GM21619 (cell line): ENCODE measurements at regions not wholly inside any gene's neighbourhood (a gene's known extent, or its start where the extent isn't known, plus 50 kb on each side); places are given as distances from the start of the nearest gene placed in this dataset.
"Not testable (repeated sequence)": the region's sequence is repeated elsewhere in the genome, so short reads cannot be mapped to it uniquely, and the experiment has no call there.

ENCODE experiments used
- ATAC-seq: cut with Tn5 transposase; IDR thresholded peaks from one replicate; pipeline ENCODE4 v1.9.1; 2021; ENCODE audit not compliant: unreplicated experiment

DNA sequence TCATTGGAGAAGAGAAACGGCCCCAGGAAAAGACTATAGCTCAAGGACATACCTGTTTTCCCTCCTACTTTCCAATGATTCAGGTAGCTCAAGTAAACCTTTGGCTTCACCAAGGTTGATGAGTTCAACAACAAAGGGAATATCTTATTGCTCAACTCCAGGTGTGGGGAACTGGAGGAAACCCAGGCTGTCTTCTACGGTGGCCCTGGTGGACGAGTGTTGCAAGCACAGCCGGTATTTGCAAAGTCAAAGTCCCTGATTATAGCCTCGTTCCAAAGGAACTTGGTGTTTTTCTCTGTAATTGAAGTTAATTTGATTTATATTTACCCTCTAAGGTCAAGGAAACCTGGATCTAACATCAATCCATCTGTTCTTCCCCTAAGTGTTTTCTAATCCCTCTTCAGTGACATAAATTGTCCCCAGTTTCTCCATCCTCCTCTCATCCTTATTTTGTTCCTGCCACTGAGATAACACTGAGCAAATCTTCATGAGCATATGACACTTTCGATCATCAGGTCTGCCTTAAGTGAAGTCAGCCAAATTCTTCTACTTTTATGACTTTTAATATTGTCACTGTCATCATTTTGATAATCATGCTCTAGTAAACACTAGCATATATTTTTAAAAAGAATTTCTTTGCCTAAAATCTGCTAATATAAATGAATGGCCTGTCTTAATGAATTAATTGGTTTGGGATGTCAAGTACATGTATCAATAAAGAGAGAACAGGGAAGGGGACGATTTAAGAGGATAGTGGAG, 174.6 kb upstream of the TBX3 start:
- ATAC-seq = no peak

DNA sequence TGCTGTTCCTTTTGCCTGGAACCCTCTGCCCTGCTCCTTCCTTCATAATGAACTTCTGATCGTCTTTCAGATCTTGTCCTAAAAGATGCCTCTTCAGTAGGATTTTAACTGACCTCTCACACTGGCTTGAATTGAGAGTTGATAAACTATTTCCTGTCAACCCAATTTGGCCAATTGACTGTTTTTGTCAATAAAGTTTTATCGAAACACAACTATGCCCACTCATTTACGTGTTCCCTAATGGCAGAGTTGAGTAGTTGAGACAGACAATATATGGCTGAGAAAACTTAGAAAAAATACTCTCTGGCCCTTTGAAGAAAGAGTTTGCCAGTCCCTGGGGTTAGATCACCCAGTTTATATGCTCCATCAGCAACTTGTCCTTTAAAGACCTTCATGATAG, 171.7 kb upstream of the TBX3 start:
- no peak for ATAC-seq

DNA sequence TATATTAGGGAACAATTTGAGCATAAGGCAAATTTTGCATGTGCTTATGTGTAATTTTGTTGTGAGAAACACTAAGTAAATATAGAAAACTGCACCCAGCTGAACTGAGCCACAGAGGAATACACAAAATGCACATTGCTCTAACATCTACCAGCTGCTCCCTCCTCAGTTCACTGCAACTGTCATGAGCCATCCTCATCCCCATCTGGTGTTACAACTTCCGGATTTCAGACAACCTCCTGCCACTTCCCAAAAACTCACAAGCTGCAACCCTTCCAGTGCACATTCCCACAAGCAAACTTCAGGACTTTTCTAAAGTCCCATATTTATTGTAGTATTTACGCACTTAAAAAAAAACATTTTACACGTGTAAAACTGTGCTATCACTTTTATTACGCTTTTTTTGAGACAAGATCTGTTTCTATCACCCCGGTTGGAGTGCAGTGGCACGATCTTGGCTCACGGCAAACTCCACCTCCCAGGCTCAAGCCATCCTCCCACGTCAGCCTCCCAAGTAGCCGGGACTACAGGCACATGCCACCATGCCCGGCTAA, 169.1 kb upstream of the TBX3 start:
- ATAC-seq = no peak

DNA sequence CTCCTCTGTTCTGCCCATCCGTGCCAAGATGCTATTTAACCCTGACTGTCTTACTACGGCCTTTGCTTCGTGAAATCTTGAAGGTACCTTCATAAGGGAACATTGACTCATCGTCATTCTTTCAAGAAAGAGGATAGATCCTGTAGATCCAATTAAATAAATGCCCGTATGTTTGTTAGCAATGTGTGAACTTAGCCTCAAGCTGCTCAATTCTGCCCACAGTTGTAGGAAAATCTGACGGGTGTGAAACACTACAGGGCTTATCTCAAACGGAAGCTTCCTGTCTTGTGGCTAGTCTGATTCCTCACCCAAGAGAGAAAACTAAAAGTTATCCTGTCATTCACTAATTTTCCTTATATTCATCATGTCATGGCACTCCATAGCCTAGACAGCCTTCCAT, 168.0 kb upstream of the TBX3 start:
- ATAC-seq = no peak

DNA sequence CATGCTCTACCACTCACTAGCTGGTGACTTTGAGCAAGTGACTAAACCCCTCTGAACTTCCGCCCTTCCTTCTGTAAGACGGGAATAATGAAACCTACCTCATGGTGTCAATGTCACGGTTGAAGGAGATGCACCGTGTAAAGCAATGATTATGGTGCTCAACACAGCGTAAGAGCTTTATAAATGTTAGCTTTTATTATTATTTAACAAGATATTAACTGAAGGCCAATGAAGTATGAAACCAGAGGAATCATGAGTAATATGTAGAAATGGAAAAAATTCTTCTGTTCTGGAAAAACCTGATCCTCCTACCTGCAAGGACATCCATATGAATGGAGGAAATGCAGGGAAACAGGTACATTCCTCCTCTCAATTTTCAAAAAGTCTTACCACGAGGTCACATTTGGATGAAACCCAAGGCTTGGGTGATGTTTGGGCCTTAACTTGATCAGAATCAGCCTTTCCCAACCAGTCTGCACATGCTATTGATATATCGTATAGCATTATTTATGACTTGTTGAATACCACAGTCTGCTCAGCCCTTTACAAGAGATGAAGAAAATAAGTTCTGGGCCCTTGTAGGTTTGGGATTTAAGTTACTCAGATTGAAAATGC, 166.8 kb upstream of the TBX3 start:
- no peak for ATAC-seq

DNA sequence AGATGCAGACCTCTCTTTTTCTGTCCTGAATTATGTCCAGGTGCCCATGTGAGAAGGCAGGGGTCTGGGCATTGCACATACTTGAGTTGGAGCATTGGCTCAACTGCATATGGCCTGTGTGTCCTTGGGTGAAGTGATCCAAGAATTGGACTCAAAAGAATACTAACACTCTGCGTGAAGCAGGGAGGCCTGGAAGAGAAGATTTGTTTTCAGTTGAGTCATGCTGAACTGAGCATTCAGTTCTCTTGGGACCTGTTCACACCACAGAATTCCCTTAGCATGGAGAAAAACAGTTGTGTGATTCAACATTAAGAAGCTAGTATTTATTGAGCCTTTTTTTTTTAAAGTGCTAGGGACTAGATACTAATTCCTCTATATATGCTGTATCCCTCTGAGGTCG, 164.7 kb upstream of the TBX3 start:
- ATAC-seq = no peak

DNA sequence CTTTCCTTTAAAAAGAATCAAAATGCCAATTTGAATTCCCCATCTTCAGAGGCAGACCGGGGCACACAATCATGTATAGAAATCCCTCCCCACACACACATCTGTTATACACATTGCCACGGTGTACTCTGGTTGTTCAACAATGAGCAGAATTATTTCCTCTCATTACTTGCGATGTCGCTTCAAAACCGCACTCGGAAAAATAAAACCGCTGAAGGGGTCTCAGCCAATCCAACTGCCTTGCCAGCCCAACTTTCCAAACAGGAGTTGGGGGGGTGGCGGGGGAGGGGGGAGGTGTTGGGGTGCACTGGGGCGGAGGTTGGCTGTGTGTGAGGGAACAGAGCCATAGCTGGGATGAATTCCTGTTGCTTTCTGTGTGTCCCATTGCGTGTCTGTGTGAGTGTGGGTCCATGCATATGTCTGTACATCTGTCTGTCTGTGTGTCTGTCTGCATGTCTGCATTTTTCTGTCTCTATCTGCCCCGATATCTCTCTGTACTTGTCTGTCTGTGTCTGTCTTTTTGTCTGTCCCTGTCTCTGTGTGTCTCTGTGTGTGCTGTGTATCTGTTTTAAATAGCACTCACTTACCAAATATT, 163.6 kb upstream of the TBX3 start:
- ATAC-seq = no peak

DNA sequence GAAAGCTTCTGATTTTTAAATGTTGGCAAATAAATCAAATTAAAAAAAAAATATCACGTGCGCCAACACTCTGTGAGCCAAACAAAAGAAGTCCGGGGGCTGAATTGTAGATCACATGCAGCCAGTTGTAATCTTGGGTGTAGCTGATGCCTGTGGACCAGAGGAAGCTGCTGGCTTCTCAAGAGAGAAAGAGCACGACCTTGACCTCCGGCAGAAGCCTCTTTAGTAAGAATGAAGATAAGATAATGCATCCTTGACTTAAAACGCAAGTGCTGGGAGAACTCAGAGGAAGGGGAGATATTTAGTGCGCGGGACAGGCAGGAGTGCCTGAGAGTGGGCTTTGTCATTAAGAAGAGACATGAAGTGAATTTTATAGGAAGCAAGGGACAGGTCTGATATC, 162.8 kb upstream of the TBX3 start:
- no peak for ATAC-seq

DNA sequence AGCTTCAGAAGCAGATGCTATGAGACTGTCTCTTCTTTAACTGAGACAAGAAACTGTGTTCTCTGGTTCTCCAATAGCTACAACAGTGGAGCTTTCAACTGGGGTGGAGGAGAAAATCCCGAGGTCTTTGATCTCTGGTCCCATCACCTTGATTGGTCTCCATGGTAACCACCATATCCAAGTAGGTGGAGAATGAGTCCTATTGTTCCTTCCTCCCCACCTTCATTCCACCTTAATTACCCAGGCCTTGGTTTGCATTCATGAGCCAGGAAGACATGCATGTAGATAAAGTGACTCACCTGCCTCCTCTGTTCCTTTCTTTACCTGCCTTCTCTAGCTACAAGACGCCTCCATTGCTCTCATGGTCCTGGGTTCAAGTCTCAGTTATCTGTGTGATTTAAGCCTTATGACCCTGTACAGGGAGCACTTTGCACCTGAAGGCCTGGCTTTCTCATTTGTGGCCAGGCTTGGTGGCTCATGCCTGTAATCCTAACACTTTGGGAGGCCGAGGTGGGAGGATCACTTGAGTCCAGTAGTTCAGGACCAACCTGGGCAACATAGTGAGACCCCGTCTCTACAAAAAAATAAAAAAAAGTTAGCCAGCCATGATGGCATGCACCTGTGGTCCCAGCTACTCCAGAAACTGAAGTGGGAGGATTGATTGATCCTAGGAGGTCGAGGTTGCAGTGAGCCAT, 157.7 kb upstream of the TBX3 start:
- no peak for ATAC-seq

DNA sequence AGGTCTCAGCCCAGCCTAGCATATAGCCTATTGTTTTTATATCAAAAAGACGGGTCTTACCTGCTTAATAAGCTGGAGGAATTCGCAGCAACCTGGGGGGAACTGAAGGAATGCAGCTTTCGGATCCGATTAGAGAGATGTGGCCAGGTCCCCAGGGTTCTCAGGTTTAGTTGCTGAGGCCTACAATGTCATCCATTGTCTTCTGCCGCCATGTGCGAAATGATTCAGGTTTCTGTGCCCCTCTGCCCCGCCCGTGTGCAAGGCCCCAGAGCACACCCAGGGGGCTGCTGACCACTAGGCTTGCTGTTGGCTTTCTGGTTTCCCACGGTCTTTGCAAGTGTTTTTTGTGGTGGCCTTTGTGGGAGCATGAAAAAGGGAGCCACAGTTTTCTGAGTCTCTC, 154.5 kb upstream of the TBX3 start:
- ATAC-seq = no peak

DNA sequence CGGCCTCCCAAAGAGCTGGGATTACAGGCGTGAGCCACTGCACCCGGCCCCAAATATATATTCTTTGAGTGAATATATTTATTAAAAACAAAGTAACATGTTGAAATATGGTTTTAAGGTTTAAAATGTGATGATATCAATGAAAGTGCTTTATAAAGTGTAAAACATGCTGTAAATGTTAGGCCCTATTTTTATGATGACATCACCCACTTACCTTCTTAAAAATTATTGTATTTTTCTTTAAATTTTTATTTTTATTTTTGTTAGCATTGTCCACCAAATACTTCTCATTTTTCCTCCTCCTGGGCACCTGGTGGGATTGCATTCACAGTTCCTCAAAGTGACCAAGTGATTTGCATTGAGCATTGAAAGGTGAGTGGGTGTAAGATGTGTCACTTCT, 152.6 kb upstream of the TBX3 start:
- ATAC-seq = no peak

DNA sequence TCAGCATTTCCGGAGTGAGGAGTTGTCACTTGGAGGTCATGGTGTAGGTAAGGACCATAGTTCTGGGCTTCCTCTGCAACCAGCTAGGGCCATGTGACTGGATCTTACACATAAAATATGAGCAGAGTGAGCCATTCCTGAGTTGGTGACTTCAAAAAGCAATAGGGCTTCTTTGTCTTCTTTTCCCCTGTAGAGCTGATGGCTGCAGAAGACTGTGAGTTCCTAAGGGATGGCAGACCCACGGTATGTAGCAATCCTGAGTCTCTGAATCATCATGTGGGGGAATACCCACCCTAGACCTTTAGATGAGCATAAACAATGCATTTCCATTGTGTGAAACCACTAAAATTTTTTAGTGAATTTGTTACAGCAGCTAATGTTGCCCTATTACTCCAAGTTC, 151.1 kb upstream of the TBX3 start:
- no peak for ATAC-seq

DNA sequence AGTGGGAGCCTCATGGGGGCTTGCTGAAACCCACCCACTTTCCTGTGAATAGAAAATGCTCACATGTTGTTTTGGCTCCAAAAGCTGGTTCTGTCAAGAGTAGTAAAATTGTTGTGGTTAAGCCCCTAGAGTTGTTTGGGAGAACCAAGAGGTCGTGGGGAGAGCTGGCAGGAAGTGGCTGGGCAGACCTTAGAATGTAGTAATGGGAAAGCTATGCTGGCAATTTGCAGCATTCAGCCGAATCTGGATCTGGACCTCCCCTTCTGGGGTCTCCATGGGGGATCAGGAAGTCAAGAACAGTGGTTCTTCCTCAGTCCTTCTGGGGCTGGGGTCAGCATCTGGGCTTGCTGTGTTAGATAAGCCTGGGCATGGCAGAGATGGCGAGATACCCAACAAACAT, 150.6 kb upstream of the TBX3 start:
- ATAC-seq = no peak

DNA sequence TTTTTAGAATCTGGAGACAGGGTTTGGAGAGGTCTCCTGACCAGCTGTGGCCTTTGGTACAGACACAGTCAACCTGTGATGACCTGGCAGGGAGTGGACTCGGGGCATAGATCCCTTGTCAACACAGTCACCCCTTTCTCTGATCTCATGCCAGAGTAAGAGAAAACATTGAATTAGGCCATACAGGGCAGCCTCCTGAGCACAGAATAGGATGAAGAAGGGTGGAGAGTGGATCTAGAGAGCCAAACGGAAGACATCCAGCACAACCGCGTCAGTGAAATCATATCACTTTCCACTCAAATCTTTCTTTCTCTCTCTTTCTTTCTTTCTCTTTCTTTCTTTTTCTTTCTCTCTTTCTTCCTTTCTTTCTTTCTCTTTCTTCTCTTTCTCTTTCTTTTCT, 145.9 kb upstream of the TBX3 start:
- no peak for ATAC-seq

DNA sequence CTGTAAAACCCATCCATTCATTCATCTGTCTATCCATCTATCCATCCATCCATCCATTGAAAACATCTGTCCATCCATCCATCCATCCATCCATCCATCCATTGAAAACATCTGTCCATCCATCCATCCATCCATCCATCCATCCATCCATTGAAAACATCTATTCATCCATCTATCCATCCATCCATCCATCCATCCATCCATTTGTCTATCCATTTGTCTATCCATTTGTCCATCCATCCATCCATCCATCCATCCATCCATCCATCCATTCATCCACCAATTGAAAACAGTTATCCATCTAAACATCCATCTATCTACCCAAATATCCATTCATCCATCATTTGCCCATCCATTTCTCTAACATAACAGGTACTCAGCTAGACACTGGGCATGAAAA, 145.3 kb upstream of the TBX3 start:
- not testable (repeated sequence) for ATAC-seq

DNA sequence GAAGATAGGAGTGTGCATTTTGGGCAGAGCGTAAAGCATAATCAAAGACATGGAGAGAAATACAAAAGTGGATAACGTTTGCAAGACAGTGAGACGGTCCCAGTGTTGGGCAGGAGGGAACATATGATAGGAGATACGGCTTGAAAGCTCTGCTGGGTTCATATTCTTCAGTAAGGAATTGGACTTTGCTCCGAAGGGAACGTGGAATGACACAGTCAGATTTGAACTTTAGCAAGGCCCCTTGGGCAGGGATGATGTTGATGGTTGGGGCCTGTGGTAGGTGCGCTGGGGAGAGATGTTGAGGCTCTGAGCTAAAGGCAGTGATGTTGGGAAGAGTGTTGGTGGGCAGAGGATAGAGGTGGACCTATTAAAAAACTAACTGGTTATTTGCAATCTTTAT, 143.5 kb upstream of the TBX3 start:
- ATAC-seq = no peak

DNA sequence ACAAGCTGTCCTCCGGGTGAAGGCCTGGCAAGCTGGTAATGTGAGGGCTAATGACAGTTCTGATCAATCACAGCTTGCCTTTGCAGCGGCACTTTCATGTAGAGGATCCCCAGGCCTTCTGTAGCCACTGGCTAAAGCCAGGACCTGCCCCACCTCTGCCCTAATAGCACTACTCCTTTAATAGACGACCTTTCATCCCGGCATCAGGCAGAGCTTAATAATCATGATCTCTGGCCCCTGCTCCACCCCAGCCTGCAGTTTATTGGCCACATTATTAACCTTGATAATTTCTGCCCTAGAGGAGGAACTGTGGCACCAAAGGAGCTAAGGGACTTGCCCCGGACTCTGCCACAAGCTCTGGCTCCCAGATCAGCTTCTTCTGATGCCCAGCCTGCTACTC, 142.3 kb upstream of the TBX3 start:
- no peak for ATAC-seq

DNA sequence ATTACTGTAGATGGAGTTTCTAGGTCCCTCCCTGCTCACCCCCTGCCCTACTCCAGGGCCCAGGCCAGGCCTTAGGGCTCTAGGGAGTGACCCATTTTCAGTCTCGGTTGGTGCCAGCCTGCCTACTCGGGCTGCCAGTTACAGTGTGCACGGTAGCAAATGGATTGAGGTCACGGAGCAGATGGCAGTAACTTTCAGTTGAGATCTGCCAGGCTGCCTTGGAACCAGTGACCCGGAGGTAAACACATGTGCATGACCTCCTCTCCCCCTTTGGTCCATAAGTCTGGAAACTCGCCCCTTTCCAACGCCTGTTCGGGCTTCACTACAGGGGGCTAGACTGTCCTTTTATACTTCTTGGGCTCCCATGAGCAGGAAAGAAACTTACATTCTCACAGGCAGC, 139.7 kb upstream of the TBX3 start:
- no peak for ATAC-seq

DNA sequence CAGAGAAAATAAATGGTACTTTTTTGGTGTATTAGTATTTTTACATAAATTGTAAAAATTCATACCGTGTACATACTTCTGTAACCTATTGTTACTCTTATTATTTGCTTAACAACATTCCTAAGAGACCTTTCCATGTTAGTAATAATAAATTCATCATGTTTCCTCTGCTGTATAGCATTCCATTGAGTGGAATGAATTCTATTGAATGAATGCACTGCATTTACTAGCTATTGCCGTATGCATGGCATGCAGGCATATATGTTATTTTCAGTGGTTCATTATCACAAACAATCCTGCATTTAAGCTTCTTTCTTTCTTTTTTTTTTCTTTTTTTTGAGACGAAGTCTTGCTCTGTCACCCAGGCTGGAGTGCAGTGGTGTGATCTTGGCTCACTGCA, 137.6 kb upstream of the TBX3 start:
- no peak for ATAC-seq

DNA sequence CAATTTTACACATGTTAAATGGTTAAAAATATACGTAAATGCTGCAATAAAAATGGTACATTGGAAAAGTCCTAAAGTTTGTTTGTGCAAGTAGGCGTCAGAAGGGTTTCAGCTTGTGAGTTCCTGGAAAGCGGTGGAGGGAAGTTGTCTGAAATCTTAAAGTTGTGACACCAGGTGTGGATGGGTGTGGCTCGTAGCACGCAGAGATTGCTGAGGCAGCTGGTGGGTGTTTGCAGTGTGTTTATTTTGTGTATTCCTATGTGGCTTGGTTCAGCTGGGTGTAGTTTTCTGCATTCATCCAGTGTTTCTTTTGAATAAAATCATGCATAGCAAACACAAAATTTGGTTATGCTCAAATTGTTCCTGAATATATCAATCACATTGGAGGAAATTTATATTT, 136.8 kb upstream of the TBX3 start:
- no peak for ATAC-seq

DNA sequence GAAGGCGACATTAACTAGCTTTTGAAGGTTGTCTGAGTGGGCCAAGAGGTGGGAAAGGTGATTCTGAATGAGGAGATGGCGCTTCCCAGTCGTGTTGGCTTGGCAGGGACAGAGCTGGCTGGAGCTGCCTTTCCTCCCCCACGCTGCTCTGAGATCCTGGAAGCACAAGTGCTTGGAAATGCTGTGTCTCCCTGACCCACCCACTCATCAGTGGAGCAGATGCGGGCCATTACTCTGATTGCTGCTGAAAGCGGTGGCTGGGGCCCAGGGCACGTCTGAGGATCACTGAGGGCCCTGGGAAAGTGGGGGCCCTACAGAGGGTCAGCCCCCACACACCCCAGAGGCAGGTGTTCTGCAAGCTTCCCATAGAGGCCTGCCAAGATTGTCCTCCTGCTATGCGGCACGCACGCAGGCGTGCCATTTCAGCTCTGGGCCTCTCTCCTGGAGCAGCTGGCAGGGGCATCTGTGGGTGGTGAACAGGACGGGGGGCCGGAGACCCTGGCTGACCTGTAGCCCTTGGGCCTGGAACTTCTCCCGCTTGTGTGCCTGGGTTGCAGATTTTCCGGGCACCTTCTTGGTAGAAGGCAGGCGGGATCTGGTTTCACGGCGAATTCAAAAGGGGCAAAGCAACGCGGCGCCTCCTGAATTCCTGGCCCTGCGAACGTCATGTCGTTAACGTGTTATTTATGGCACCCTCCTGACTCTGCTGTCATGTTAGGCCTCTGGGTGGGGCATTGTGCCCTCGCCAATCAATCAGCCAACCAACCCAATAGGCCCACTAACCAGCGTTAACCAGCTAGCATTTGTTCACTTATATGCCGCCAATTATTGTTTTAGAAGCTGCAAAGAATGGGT, 133.8 kb upstream of the TBX3 start:
- no peak for ATAC-seq
